DOHH2 (cell line): ENCODE measurements at regions not wholly inside any gene's neighbourhood (a gene's known extent, or its start where the extent isn't known, plus 50 kb on each side); places are given as distances from the start of the nearest gene placed in this dataset.

Experiments used
- EZH2phosphoT487 ChIP-seq: fragments of 200-600 bp; sonication (generic); IDR thresholded peaks from 2 replicates; pipeline ENCODE4 v1.6.1; 2017; ENCODE audit warnings: borderline replicate concordance, mild to moderate bottlenecking, antibody characterized with exemption, low read length, moderate library complexity, mixed read lengths
- TF ChIP-seq, protein P1 (sequence below): fragments of 200-600 bp; sonication (generic); IDR thresholded peaks from one replicate; pipeline ENCODE4 v1.5.1; 2014; ENCODE audit warnings: antibody characterized with exemption, mild to moderate bottlenecking, low read depth, low read length; ENCODE audit not compliant: poor library complexity, severe bottlenecking

DNA sequence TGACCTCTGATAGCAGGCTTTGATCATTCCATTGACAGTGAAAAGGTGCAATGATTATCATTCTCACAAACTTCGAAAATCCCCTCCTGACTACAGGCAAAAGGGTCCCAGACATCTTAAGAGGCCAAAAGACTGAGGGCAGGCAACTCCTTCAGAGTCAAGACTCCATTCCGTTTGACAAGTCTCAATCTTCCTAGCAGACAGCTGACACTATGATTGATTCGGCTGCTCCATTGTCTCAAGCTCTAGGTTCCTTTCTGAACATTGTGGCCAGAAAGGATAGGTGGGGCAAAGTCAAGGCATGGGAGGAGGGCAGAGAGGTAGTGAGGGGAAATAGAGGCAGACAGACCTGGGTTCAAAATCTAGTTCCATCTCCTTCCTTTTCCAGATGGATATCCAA, 53.7 kb upstream of the MAN1A2 start:
- TF ChIP-seq, protein P1, sequence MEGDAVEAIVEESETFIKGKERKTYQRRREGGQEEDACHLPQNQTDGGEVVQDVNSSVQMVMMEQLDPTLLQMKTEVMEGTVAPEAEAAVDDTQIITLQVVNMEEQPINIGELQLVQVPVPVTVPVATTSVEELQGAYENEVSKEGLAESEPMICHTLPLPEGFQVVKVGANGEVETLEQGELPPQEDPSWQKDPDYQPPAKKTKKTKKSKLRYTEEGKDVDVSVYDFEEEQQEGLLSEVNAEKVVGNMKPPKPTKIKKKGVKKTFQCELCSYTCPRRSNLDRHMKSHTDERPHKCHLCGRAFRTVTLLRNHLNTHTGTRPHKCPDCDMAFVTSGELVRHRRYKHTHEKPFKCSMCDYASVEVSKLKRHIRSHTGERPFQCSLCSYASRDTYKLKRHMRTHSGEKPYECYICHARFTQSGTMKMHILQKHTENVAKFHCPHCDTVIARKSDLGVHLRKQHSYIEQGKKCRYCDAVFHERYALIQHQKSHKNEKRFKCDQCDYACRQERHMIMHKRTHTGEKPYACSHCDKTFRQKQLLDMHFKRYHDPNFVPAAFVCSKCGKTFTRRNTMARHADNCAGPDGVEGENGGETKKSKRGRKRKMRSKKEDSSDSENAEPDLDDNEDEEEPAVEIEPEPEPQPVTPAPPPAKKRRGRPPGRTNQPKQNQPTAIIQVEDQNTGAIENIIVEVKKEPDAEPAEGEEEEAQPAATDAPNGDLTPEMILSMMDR: no peak
- TF ChIP-seq EZH2phosphoT487: no peak
